Neutrophil (primary cell): ENCODE measurements at regions not wholly inside any gene's neighbourhood (a gene's known extent, or its start where the extent isn't known, plus 50 kb on each side); places are given as distances from the start of the nearest gene placed in this dataset.

ENCODE experiments used
- H3K27ac ChIP-seq: fragments of 200-600 bp; sonication (generic); 2 replicates; pipeline ENCODE4 v1.5.1; 2016; ENCODE audit warnings: mild to moderate bottlenecking, moderate library complexity
- H3K27me3 ChIP-seq: fragments of 200-600 bp; sonication (generic); 2 replicates; pipeline ENCODE4 v1.6.0; 2016; ENCODE audit warnings: mild to moderate bottlenecking
- H3K36me3 ChIP-seq: fragments of 200-600 bp; sonication (generic); 2 replicates; pipeline ENCODE4 v1.5.1; 2017
- H3K4me1 ChIP-seq, 2 experiments: fragments of 200-600 bp in 1 of 2; sonication (generic) in 1 of 2; 1 replicate in 1 of 2; 2 replicates in 1 of 2; pipeline versions ENCODE4 v1.5.1 to v1.6.1; 2013 to 2016; ENCODE audit warnings: low read depth in 1 of 2, low read length in 1 of 2, mild to moderate bottlenecking in 1 of 2, moderate library complexity in 1 of 2; ENCODE audit not compliant: control insufficient read depth in 1 of 2, insufficient read depth in 1 of 2
- H3K4me3 ChIP-seq, 2 experiments: fragments of 200-600 bp in 1 of 2; sonication (generic) in 1 of 2; 1 replicate in 1 of 2; 2 replicates in 1 of 2; pipeline ENCODE4 v1.5.1; 2013 to 2016; ENCODE audit warnings: low read depth in 1 of 2, low read length in 1 of 2, mild to moderate bottlenecking in 1 of 2, moderate library complexity in 1 of 2
- H3K9me3 ChIP-seq: fragments of 200-600 bp; sonication (generic); 2 replicates; pipeline ENCODE4 v1.5.1; 2016
- CTCF ChIP-seq: fragments of 200-600 bp; sonication (generic); IDR thresholded peaks from 2 replicates; pipeline ENCODE4 v1.5.1; 2016; ENCODE audit warnings: antibody characterized with exemption

DNA sequence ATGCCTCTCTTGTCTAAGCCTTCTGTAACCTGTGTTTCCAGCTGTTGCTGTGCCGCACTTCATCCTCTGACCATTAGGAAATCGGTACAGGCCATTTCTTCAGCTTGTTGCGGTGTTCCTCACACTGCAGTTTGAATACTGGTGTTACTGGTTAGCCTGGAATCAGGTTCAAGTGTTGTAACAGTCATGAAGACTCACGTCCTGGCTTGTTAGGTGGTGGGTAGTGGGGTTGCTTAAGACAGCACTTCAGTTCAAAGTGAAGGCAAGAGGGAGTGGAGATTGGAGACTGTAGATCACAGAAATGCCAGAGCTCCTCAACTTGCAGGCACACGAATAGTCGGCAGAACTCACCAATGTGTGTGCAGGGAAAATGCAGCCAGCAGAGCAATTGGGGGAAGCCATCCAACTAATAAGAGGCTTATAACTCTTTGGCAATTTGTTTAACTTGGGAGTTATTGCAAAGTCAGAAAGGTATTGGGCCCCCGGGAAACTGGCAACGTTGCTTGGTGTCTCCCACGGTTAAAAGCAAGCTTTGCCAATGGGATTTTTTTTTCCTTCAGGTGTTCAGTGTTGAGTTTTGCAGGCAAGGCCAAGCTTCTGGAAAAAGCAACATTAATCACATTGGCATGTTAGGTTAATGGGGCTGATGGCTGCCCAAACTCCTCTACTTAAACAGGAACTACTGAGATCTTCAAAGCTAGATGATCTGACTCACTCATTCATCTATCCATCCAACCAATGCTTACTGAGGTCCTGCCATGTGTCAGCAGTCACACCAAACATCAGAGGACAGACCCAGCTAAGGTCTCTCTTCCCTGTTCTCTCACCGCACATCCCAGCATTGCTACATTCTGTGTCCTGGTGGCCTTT lies 380.9 kb downstream of the GATA3 start:
- Histone ChIP-seq H3K27ac (no peak overlapping the region), H3K4me3 (no peak overlapping the region)

DNA sequence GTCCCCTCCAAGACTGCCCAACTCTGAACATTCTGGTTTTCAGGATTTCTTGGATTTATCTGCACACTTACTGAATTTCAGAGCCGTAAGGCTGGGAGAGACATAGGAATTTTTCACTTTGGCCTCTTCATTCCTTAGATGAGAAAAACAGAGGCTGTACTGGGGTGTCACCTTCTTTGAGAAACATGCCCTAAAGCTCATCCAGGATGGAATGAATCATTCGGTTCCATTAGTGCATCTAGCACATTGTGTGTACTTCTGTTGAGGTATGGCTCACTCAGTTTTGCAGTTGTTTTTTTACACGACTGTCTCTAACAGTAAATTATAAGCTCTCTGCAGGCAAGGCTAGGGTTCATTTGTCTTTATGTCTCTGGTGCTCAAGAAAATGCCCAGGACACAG lies 383.4 kb downstream of the GATA3 start:
- no peak for TF ChIP-seq CTCF
- H3K27me3 ChIP-seq: peaks cover 5% of the 10 kb centered on the region
- H3K27ac ChIP-seq: no peak overlapping the region
- no peaks in the 10 kb centered on the region for H3K36me3 ChIP-seq
- peaks cover 3 to 9% of the 10 kb centered on the region in 2 experiments for H3K4me1 ChIP-seq
- no peaks in the 10 kb centered on the region for H3K9me3 ChIP-seq
- no peak overlapping the region for H3K4me3 ChIP-seq

More for the DNA sequence above, 380.9 kb downstream of the GATA3 start:
- no peaks in the 10 kb centered on the region for H3K27me3 ChIP-seq
- no peaks in the 10 kb centered on the region for H3K36me3 ChIP-seq
- no peak for TF ChIP-seq CTCF
- H3K9me3 ChIP-seq: no peaks in the 10 kb centered on the region
- peaks cover 3 to 9% of the 10 kb centered on the region in 2 experiments for H3K4me1 ChIP-seq

GRCh38 chr10:8438603-8439002 lies 384.1 kb downstream of the GATA3 start:
- Histone ChIP-seq H3K4me1 (peaks cover 3 to 9% of the 10 kb centered on the region in 2 experiments), H3K36me3 (no peaks in the 10 kb centered on the region), H3K27me3 (peaks cover 7% of the 10 kb centered on the region), H3K27ac (no peak overlapping the region), H3K9me3 (no peaks in the 10 kb centered on the region), H3K4me3 (no peak overlapping the region)
- TF ChIP-seq CTCF: no peak

DNA sequence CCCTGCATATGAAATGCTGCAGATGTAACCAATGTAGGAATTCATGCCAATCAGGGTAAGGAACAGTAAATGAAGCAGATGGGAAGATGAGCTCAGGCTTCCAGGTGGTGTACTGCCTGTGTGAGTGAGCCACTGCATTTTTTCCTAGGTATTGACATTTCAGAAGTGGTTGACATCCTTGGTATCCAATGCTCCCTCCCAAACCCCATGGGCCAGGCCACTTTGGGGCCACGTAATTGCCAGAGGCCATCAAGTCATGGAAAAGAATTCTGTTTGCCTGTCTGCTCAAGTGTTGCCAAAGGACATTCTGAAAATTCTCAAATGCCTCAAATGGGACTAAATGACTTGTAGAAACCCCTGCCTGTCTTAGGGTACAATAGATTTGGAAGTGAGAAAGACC lies 384.6 kb downstream of the GATA3 start:
- H3K9me3 ChIP-seq: no peaks in the 10 kb centered on the region
- no peak overlapping the region for H3K27ac ChIP-seq
- H3K4me3 ChIP-seq: no peak overlapping the region
- TF ChIP-seq CTCF: no peak
- H3K36me3 ChIP-seq: no peaks in the 10 kb centered on the region
- H3K4me1 ChIP-seq: peaks cover 3 to 9% of the 10 kb centered on the region in 2 experiments
- peaks cover 11% of the 10 kb centered on the region for H3K27me3 ChIP-seq

DNA sequence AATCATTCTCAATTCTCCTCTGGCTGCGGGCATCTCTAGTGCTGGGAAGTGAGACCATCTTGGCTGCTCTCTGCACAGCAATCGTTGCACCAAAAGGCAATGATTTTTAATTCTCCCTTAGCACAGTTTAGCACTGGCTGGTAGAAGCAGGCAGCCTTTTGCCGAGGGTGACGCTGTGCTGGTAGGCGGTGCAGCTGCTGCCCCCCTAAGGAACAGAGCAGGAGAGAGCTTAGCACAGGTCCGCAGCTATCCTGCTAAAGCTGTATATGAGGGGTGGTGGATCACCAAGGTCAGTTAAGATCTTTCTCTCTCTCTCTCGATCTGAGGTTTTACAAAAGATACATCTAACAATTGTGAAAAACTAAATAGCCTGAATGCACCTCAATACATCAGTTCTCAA lies 390.1 kb downstream of the GATA3 start:
- Histone ChIP-seq H3K9me3 (no peaks in the 10 kb centered on the region), H3K4me1 (no peaks in the 10 kb centered on the region), H3K27ac (no peak overlapping the region), H3K4me3 (no peak overlapping the region), H3K36me3 (no peaks in the 10 kb centered on the region), H3K27me3 (peaks cover 27% of the 10 kb centered on the region)
- no peak for TF ChIP-seq CTCF
